ENCODE measurements at regions not wholly inside any gene's neighbourhood (a gene's known extent, or its start where the extent isn't known, plus 50 kb on each side); places are given as distances from the start of the nearest gene placed in this dataset.

DNA sequence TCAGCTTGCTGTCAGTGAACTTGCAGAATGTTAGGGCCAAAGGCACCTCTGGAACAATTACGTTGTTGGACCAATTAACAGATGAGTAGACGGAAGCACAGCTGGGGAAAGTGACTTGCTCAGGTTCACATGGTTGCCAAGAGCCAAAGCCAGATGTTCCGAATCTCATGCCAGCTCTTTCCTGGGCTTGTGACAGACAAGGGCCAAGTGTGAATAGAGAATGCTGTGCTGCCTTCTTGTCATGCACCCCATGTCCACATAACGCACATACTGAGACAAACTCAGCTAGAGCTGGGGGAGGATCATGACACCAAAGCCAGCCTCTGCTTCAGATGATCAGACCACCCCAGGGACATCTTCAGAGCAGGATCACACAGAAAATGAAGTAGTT is 616.3 kb downstream of the INSC start:
- Histone ChIP-seq H3K4me3 (no peak overlapping the region), H3K9me3 (replicated peaks; ENCODE audit: control insufficient read depth, insufficient read depth, low read depth, low read length) (no peaks in the 10 kb centered on the region), H3K36me3 (ENCODE audit: control insufficient read depth, insufficient read depth, low read length) (no peaks in the 10 kb centered on the region), H3K9me1 (ENCODE audit: control insufficient read depth, insufficient read depth, low read length) (no peaks in the 10 kb centered on the region), H3K9ac (ENCODE audit: insufficient read depth in 1 of 2, low read depth in 2 of 2, low read length in 2 of 2) (no peak overlapping the region), H3K4me2 (ENCODE audit: insufficient read depth, low read length) (no peak overlapping the region), H3K79me2 (ENCODE audit: control insufficient read depth, insufficient read depth, low read length) (no peaks in the 10 kb centered on the region), H3K4me1 (replicated peaks in 1 of 2; ENCODE audit: control insufficient read depth in 2 of 2, insufficient read depth in 2 of 2, low read length in 2 of 2) (no peaks in the 10 kb centered on the region), H3K27ac (ENCODE audit: extremely low read depth, low read depth, low read length) (no peak overlapping the region), H4K20me1 (replicated peaks; ENCODE audit: control insufficient read depth, insufficient read depth, low read length) (no peaks in the 10 kb centered on the region), H3K27me3 (ENCODE audit: control insufficient read depth in 2 of 2, insufficient read depth in 2 of 2, low read length in 2 of 2) (no peaks in the 10 kb centered on the region; a peak in 1 of 5 replicates), H2AFZ (ENCODE audit: low read depth, low read length) (no peak overlapping the region)
- TF ChIP-seq EGR1 (conservative IDR thresholded peaks at IDR 0.05), result no peak
- TF ChIP-seq, protein P1, sequence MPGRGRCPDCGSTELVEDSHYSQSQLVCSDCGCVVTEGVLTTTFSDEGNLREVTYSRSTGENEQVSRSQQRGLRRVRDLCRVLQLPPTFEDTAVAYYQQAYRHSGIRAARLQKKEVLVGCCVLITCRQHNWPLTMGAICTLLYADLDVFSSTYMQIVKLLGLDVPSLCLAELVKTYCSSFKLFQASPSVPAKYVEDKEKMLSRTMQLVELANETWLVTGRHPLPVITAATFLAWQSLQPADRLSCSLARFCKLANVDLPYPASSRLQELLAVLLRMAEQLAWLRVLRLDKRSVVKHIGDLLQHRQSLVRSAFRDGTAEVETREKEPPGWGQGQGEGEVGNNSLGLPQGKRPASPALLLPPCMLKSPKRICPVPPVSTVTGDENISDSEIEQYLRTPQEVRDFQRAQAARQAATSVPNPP (IDR thresholded peaks at IDR 0.05; ENCODE audit: borderline replicate concordance, insufficient read depth, insufficient read length), result no peak
- TF ChIP-seq HDAC1 (IDR thresholded peaks at IDR 0.05), result no peak
- TF ChIP-seq, protein P2, sequence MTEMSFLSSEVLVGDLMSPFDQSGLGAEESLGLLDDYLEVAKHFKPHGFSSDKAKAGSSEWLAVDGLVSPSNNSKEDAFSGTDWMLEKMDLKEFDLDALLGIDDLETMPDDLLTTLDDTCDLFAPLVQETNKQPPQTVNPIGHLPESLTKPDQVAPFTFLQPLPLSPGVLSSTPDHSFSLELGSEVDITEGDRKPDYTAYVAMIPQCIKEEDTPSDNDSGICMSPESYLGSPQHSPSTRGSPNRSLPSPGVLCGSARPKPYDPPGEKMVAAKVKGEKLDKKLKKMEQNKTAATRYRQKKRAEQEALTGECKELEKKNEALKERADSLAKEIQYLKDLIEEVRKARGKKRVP (CRISPR knock-in tag; IDR thresholded peaks at IDR 0.05), result no peak
- TF ChIP-seq, protein P3, sequence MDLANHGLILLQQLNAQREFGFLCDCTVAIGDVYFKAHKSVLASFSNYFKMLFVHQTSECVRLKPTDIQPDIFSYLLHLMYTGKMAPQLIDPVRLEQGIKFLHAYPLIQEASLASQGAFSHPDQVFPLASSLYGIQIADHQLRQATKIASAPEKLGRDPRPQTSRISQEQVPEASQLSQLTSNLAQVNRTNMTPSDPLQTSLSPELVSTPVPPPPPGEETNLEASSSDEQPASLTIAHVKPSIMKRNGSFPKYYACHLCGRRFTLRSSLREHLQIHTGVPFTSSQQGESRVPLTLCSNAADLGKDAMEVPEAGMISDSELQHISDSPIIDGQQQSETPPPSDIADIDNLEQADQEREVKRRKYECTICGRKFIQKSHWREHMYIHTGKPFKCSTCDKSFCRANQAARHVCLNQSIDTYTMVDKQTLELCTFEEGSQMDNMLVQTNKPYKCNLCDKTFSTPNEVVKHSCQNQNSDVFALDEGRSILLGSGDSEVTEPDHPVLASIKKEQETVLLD (IDR thresholded peaks at IDR 0.05), result no peak
- TF ChIP-seq, protein P4, sequence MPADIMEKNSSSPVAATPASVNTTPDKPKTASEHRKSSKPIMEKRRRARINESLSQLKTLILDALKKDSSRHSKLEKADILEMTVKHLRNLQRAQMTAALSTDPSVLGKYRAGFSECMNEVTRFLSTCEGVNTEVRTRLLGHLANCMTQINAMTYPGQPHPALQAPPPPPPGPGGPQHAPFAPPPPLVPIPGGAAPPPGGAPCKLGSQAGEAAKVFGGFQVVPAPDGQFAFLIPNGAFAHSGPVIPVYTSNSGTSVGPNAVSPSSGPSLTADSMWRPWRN (IDR thresholded peaks at IDR 0.05; ENCODE audit: low read depth), result no peak
- TF ChIP-seq GTF2F1 (IDR thresholded peaks at IDR 0.05; ENCODE audit: low read depth, low read length), result no peak
- CTCF ChIA-PET (ENCODE audit: low intra/inter-chr PET ratio), result no interaction called here
- FAIRE-seq, result no peak
- DNase-seq (ENCODE audit: extremely low read depth in 1 of 4, low spot score in 3 of 4), result no peak
- POLR2A ChIA-PET, result interaction anchor here (0.7 to 1.6 kb wide), 2 partner anchors 10 to 81 kb away, joined by 4 to 5 read pairs; no protein-coding TSS in a partner anchor
- intact Hi-C loops (cut with micrococcal nuclease), result no loop called here
- 2% methylated on average over 4 of the region's 4 CpGs for WGBS (ENCODE audit: insufficient coverage, low coverage, missing lambda C conversion rate)
- in situ Hi-C loops (cut with MboI), result no loop called here
- ATAC-seq, result no peak
- no TSS peak for BruUV-seq (replicated peaks)
